Kidney (tissue), 13 donors: ENCODE measurements at regions not wholly inside any gene's neighbourhood (a gene's known extent, or its start where the extent isn't known, plus 50 kb on each side); places are given as distances from the start of the nearest gene placed in this dataset.

Experiments used
- DNase-seq, 5 donors: peaks; one replicate each; pipeline ENCODE4 v3.0.0-alpha.2; 2013 to 2020
- FAIRE-seq: peaks from 2 replicates; lab custom pipeline; 2012; peaks lifted over from hg19 to GRCh38; lab: Jason Lieb, UNC
- H3K27ac ChIP-seq, 2 donors: one replicate each; pipeline ENCODE4 v1.7.0; 2013; ENCODE audit warnings: low read depth in 2 of 2, low read length in 2 of 2, inconsistent platforms in 1 of 2
- H3K27me3 ChIP-seq: one replicate; pipeline ENCODE4 v1.7.1; 2013; ENCODE audit warnings: low read length, inconsistent platforms; ENCODE audit not compliant: control insufficient read depth, insufficient read depth
- H3K36me3 ChIP-seq, 3 donors: one replicate each; pipeline versions ENCODE4 v1.7.0 to v1.7.1; 2013; ENCODE audit warnings: low read length in 3 of 3, control low read depth in 1 of 3, inconsistent platforms in 1 of 3; ENCODE audit not compliant: insufficient read depth in 3 of 3, control insufficient read depth in 2 of 3
- H3K4me1 ChIP-seq, 3 donors: one replicate each; pipeline versions ENCODE4 v1.7.0 to v1.7.1; 2013; ENCODE audit warnings: low read length in 3 of 3, inconsistent platforms in 1 of 3, low read depth in 1 of 3; ENCODE audit not compliant: control insufficient read depth in 2 of 3, insufficient read depth in 2 of 3
- H3K4me3 ChIP-seq, 3 donors: one replicate each; pipeline versions ENCODE4 v1.7.0 to v1.8.1; 2013; ENCODE audit warnings: low read length in 3 of 3, control low read depth in 1 of 3, inconsistent platforms in 1 of 3
- H3K9ac ChIP-seq, 3 donors: one replicate each; pipeline versions ENCODE4 v1.7.0 to v1.7.1; 2013; ENCODE audit warnings: low read length in 3 of 3, control low read depth in 1 of 3, inconsistent platforms in 1 of 3
- H3K9me3 ChIP-seq, 3 donors: one replicate each; pipeline versions ENCODE4 v1.7.0 to v1.7.1; 2013; ENCODE audit warnings: low read length in 3 of 3, control low read depth in 1 of 3, inconsistent platforms in 1 of 3; ENCODE audit not compliant: control insufficient read depth in 2 of 3, insufficient read depth in 1 of 3
- CTCF ChIP-seq: IDR thresholded peaks from 3 replicates; pipeline ENCODE4 v1.5.1; 2012; ENCODE audit warnings: mild to moderate bottlenecking, moderate library complexity, borderline replicate concordance; ENCODE audit not compliant: insufficient read depth; ENCODE audit errors: extremely low read depth
- intact Hi-C: fragments of 100-400 bp; cut with DNase I; formaldehyde crosslinking; loops from one replicate; pipeline ENCODE4 v1.11.1; 2022
- donor health status: control.
- donor health status: control.
- donor health status: control.
- donor health status: control.
- donor health status: control.
- donor health status: DM: yes; HTN: yes; CAD: no.
- donor health status: Normal renal cell carcinoma (clear cell type).

- peaks cover 0 to 3% (median 2%) of the 10 kb centered on the region in 3 donors for H3K4me1 ChIP-seq
- H3K9ac ChIP-seq, result no peak overlapping the region
- no peak for FAIRE-seq
- H3K9me3 ChIP-seq, result no peaks in the 10 kb centered on the region
- no peak for TF ChIP-seq CTCF
- DNase-seq, result no peak
- no peak overlapping the region for H3K27ac ChIP-seq
- no peaks in the 10 kb centered on the region for H3K27me3 ChIP-seq
- H3K36me3 ChIP-seq, result no peaks in the 10 kb centered on the region
- intact Hi-C loops, result no loop called here
- H3K4me3 ChIP-seq, result no peak overlapping the region
These were observed 321.5 kb upstream of the NRP1 start for GRCh38 chr10:33655921-33656320.

- DNase-seq (no peak), FAIRE-seq (no peak)
- no peak for TF ChIP-seq CTCF
- intact Hi-C loops, result no loop called here
- Histone ChIP-seq H3K27ac (no peak overlapping the region), H3K36me3 (no peaks in the 10 kb centered on the region), H3K9me3 (no peaks in the 10 kb centered on the region), H3K4me3 (no peak overlapping the region), H3K4me1 (peaks cover 0 to 3% (median 0%) of the 10 kb centered on the region in 3 donors), H3K9ac (no peak overlapping the region), H3K27me3 (no peaks in the 10 kb centered on the region)
These were observed 320.8 kb upstream of the NRP1 start for GRCh38 chr10:33655165-33655815.

DNA sequence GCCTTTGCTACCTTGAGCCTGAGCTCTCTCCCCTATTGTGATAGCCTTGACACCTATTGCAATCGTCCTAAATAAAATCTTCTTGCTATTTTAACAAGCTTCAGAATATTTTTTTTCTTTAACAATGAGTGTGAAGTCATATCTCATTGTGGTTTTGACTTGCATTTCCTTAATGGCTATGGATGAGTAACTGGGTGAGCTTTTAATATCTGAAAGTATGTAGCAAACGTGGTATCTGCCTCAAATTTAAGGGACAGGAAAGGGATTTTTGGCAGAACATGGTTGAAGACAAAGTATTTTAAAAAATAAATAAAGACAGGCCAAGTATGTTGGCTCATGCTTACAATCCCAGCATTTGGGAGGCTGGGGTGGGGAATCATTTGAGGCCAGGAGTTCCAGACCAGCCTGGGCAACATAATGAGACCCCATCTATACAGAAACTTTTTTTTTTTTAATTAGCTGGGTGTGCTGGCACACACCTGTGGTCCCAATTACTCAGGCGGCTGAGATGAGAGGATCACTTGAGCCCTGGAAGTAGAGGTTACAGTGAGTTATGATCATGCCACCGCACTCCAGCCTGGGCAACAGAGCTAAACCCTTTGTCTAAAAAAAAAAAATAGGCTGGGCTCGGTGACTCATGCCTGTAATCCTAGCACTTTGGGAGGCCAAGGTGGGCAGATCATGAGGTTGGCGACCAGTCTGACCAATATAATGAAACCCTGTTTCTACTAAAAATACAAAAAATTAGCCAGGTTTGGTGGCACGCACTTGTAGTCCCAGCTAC, 319.3 kb upstream of the NRP1 start:
- Histone ChIP-seq H3K4me1 (peaks cover 0 to 3% (median 0%) of the 10 kb centered on the region in 3 donors), H3K27me3 (no peaks in the 10 kb centered on the region), H3K9ac (no peak overlapping the region), H3K9me3 (peaks cover 0 to 4% (median 0%) of the 10 kb centered on the region in 3 donors), H3K4me3 (no peak overlapping the region), H3K27ac (no peak overlapping the region), H3K36me3 (no peaks in the 10 kb centered on the region)
- FAIRE-seq, result no peak
- no peak for DNase-seq
- TF ChIP-seq CTCF, result no peak
- intact Hi-C loops, result no loop called here
